VCaP (cell line): ENCODE measurements at regions not wholly inside any gene's neighbourhood (a gene's known extent, or its start where the extent isn't known, plus 50 kb on each side); places are given as distances from the start of the nearest gene placed in this dataset.

Experiments
- H3K27ac ChIP-seq: fragments of 450-650 bp; 2 replicates; pipeline ENCODE4 v1.5.1; 2017
- TF ChIP-seq, protein P1 (sequence below): fragments of 450-650 bp; conservative IDR thresholded peaks from 2 replicates; pipeline ENCODE4 v1.5.1; 2017; ENCODE audit warnings: mild to moderate bottlenecking, moderate library complexity

GRCh38 chr21:28703861-28704260 is 288.8 kb downstream of the LTN1 start:
- peak overlapping the region; percentile 90 for H3K27ac ChIP-seq
- TF ChIP-seq, protein P1, sequence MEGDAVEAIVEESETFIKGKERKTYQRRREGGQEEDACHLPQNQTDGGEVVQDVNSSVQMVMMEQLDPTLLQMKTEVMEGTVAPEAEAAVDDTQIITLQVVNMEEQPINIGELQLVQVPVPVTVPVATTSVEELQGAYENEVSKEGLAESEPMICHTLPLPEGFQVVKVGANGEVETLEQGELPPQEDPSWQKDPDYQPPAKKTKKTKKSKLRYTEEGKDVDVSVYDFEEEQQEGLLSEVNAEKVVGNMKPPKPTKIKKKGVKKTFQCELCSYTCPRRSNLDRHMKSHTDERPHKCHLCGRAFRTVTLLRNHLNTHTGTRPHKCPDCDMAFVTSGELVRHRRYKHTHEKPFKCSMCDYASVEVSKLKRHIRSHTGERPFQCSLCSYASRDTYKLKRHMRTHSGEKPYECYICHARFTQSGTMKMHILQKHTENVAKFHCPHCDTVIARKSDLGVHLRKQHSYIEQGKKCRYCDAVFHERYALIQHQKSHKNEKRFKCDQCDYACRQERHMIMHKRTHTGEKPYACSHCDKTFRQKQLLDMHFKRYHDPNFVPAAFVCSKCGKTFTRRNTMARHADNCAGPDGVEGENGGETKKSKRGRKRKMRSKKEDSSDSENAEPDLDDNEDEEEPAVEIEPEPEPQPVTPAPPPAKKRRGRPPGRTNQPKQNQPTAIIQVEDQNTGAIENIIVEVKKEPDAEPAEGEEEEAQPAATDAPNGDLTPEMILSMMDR: no peak

GRCh38 chr21:28699596-28700259 is 292.9 kb downstream of the LTN1 start:
- peak overlapping the region; percentile 90 for H3K27ac ChIP-seq
- TF ChIP-seq, protein P1: no peak

DNA sequence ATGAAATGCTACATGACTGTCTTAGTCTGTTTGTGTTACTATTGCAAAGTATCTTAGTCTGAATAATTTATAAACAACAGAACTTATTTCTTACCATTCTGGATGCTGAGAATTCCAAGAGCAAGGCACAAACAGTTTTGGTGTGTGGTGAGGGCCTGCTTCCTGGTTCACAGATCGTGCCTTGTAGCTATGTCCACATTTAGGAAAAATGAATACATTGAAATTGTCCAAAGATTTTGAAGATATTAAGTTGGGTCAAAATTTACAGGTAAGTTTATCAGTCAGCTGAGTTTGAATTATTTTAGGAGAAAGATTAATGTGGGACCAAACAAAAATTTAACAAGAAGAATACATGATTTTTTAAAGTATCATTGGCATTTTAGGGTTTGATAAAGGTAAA is 293.5 kb downstream of the LTN1 start:
- H3K27ac ChIP-seq: peak overlapping the region; percentile 90
- TF ChIP-seq, protein P1: no peak

DNA sequence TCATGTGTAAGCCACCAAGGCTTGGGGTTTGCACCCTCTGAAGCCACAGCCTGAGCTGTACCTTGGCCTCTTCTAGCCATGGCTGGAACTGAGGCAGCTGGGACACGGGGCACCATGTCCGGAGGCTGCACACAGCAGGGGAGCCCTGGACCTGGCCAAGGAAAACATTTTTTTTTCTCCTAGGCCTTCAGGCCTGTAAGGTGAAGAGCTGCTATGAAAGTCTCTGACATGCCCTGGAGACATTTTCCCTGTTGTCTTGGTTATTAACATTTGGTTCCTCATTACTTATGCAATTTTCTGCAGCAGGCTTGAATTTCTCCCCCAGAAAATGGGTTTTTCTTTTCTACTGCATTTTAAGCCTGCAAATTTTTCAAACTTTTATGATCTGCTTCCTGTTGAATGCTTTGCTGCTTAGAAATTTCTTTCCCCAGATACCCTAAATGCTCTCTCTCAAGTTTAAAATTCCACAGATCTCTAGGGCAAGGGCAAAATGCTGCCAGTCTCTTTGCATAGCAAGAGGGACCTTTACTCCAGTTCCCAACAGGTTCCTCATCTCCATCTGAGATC is 295.8 kb downstream of the LTN1 start:
- TF ChIP-seq, protein P1: no peak
- H3K27ac ChIP-seq: peak overlapping the region; percentile 90

- TF ChIP-seq, protein P1: no peak
Measured at GRCh38 chr21:28693476-28693875, 299.2 kb downstream of the LTN1 start.

DNA sequence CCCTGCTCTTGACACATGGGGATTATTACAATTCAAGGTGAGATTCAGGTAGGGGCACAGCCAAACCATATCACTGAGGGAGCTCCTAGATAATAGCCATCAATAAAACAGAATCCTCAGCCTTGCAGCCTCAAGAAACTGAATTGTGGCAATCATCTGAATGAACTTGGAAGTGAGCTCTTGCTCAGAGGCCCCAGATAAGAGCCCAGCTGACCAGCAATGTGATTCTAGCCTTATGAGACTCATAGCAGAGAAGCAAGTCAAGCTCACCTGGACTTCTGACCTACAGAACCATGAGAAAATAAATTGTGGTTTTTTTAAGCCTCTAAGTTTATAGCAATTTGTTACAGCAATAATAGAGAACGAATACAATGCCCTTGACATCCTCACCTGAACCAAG is 302.5 kb downstream of the LTN1 start:
- peak overlapping the region; percentile 39; the same call in 1 of the 2 replicates for H3K27ac ChIP-seq
- TF ChIP-seq, protein P1: no peak

More at GRCh38 chr21:28693476-28693875, 299.2 kb downstream of the LTN1 start:
- peak overlapping the region; percentile 39; the same call in 1 of the 2 replicates for H3K27ac ChIP-seq

GRCh38 chr21:28688381-28688780 is 304.3 kb downstream of the LTN1 start:
- H3K27ac ChIP-seq: no peak overlapping the region
- TF ChIP-seq, protein P1: no peak
